ENCODE measurements at regions not wholly inside any gene's neighbourhood (a gene's known extent, or its start where the extent isn't known, plus 50 kb on each side); places are given as distances from the start of the nearest gene placed in this dataset.

DNA sequence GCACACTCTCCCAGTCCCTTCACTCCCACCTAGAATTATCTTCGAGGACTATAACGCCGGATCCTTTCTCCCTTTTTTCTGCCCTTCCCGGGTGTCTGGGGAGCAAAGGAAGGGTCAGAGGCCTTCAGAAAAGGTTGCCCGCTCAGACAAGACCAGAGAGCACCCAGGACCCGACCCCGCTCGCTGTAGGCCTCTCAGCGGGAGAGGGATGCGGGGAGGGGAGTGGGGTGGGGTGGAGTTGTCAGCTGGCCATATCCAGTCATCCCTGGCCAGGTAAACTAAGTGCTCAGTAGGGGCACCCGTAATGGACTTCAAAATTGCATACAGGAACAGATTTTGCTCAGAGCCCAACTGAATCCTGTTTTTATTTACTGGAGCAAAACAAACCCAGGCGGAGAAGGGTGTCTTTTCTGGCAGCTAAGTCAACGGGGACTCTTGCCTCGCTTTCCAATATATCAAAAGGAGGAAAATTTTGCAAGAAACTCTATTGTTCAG is 65.0 kb downstream of the NOL4 start:
- Histone ChIP-seq H3K27me3 (ENCODE audit: control insufficient read depth, insufficient read depth, low read length) (no peaks in the 10 kb centered on the region), H3K36me3 (ENCODE audit: control insufficient read depth, insufficient read depth, low read length) (no peaks in the 10 kb centered on the region), H3K9me3 (ENCODE audit: control insufficient read depth, insufficient read depth, low read depth, low read length) (no peaks in the 10 kb centered on the region), H3K27ac (ENCODE audit: low read length) (no peak overlapping the region), H3K4me3 (ENCODE audit: low read depth in 2 of 2, low read length in 2 of 2) (no peak overlapping the region), H3K4me1 (ENCODE audit: control insufficient read depth, insufficient read depth, low read length) (no peaks in the 10 kb centered on the region)
- ATAC-seq (no peak), DNase-seq (ENCODE audit: low read depth, low spot score) (no peak)
- TF ChIP-seq TCF7L2 (IDR thresholded peaks at IDR 0.05; ENCODE audit: low read depth, low read length), result no peak
- no peak for TF ChIP-seq SIN3A (IDR thresholded peaks at IDR 0.05; ENCODE audit: borderline replicate concordance, insufficient read depth, low read depth, low read length)
- TF ChIP-seq, protein P1, sequence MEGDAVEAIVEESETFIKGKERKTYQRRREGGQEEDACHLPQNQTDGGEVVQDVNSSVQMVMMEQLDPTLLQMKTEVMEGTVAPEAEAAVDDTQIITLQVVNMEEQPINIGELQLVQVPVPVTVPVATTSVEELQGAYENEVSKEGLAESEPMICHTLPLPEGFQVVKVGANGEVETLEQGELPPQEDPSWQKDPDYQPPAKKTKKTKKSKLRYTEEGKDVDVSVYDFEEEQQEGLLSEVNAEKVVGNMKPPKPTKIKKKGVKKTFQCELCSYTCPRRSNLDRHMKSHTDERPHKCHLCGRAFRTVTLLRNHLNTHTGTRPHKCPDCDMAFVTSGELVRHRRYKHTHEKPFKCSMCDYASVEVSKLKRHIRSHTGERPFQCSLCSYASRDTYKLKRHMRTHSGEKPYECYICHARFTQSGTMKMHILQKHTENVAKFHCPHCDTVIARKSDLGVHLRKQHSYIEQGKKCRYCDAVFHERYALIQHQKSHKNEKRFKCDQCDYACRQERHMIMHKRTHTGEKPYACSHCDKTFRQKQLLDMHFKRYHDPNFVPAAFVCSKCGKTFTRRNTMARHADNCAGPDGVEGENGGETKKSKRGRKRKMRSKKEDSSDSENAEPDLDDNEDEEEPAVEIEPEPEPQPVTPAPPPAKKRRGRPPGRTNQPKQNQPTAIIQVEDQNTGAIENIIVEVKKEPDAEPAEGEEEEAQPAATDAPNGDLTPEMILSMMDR (IDR thresholded peaks at IDR 0.05), result no peak
- no peak for TF ChIP-seq POLR2AphosphoS5 (IDR thresholded peaks at IDR 0.05; ENCODE audit: low read depth, low read length)
- no peak for TF ChIP-seq REST (IDR thresholded peaks at IDR 0.05; ENCODE audit: insufficient read depth in 1 of 2, low read depth in 2 of 2, low read length in 1 of 2)
- no TSS peak for BruUV-seq (replicated peaks)
- CTCF ChIA-PET, result no interaction called here
- POLR2A ChIA-PET, result no interaction called here
- intact Hi-C loops (cut with micrococcal nuclease; ENCODE audit: unreplicated experiment) (no loop called here), in situ Hi-C loops (cut with HindIII; ENCODE audit: low pct_unique_long_range_greater_than_20kb, low sequenced_read_pairs) (no loop called here)

GRCh38 chr18:34158881-34159690 is 65.6 kb downstream of the NOL4 start:
- POLR2A ChIA-PET, result no interaction called here
- H3K9me3 ChIP-seq (ENCODE audit: control insufficient read depth, insufficient read depth, low read depth, low read length), result no peaks in the 10 kb centered on the region
- in situ Hi-C loops (cut with HindIII; ENCODE audit: low pct_unique_long_range_greater_than_20kb, low sequenced_read_pairs), result no loop called here
- no peaks in the 10 kb centered on the region for H3K4me1 ChIP-seq (ENCODE audit: control insufficient read depth, insufficient read depth, low read length)
- no peak for DNase-seq (ENCODE audit: low read depth, low spot score)
- ATAC-seq, result no peak
- no peaks in the 10 kb centered on the region for H3K27me3 ChIP-seq (ENCODE audit: control insufficient read depth, insufficient read depth, low read length)
- TF ChIP-seq REST (IDR thresholded peaks at IDR 0.05; ENCODE audit: insufficient read depth in 1 of 2, low read depth in 2 of 2, low read length in 1 of 2), result no peak
- TF ChIP-seq POLR2AphosphoS5 (IDR thresholded peaks at IDR 0.05; ENCODE audit: low read depth, low read length), result no peak
- no peak for TF ChIP-seq SIN3A (IDR thresholded peaks at IDR 0.05; ENCODE audit: borderline replicate concordance, insufficient read depth, low read depth, low read length)
- H3K4me3 ChIP-seq (ENCODE audit: low read depth in 2 of 2, low read length in 2 of 2), result no peak overlapping the region; a peak in 1 of 4 replicates
- no peaks in the 10 kb centered on the region for H3K36me3 ChIP-seq (ENCODE audit: control insufficient read depth, insufficient read depth, low read length)
- BruUV-seq (replicated peaks), result no TSS peak
- no peak overlapping the region for H3K27ac ChIP-seq (ENCODE audit: low read length)
- intact Hi-C loops (cut with micrococcal nuclease; ENCODE audit: unreplicated experiment), result no loop called here
- CTCF ChIA-PET, result no interaction called here
